KOPT-K1 (cell line): ENCODE measurements at regions not wholly inside any gene's neighbourhood (a gene's known extent, or its start where the extent isn't known, plus 50 kb on each side); places are given as distances from the start of the nearest gene placed in this dataset.
A peak's percentile ranks its signal among the peaks of the same experiment; 100 is the strongest.

ENCODE experiments used
- H3K27ac ChIP-seq: fragments of 200-600 bp; sonication (generic); 2 replicates; pipeline ENCODE4 v1.5.1; 2016; ENCODE audit warnings: antibody characterized with exemption, mild to moderate bottlenecking, low read depth, low read length; ENCODE audit not compliant: poor library complexity, severe bottlenecking
- H3K36me3 ChIP-seq: fragments of 200-600 bp; sonication (generic); 2 replicates; pipeline ENCODE4 v1.5.1; 2017; ENCODE audit warnings: antibody characterized with exemption, mild to moderate bottlenecking, low read length, moderate library complexity; ENCODE audit not compliant: insufficient read depth
- H3K9me3 ChIP-seq: fragments of 200-600 bp; sonication (generic); 2 replicates; pipeline ENCODE4 v1.5.1; 2017; ENCODE audit warnings: antibody characterized with exemption, low read length, mild to moderate bottlenecking; ENCODE audit not compliant: insufficient read depth, poor library complexity, severe bottlenecking

- H3K27ac ChIP-seq: no peak overlapping the region
- H3K36me3 ChIP-seq: no peaks in the 10 kb centered on the region
- no peaks in the 10 kb centered on the region for H3K9me3 ChIP-seq
These were observed 545.1 kb upstream of the GJE1 start for GRCh38 chr6:141587482-141588266.

- no peaks in the 10 kb centered on the region for H3K9me3 ChIP-seq
- H3K27ac ChIP-seq: no peak overlapping the region
- no peaks in the 10 kb centered on the region for H3K36me3 ChIP-seq
These were observed 551.7 kb upstream of the GJE1 start for GRCh38 chr6:141580988-141581552.

- Histone ChIP-seq H3K9me3 (no peaks in the 10 kb centered on the region), H3K27ac (no peak overlapping the region), H3K36me3 (no peaks in the 10 kb centered on the region)
These were observed 552.6 kb upstream of the GJE1 start for GRCh38 chr6:141580131-141580530.

- Histone ChIP-seq H3K9me3 (no peaks in the 10 kb centered on the region), H3K36me3 (no peaks in the 10 kb centered on the region), H3K27ac (no peak overlapping the region)
These were observed 556.0 kb upstream of the GJE1 start for GRCh38 chr6:141576751-141577150.

- no peaks in the 10 kb centered on the region for H3K9me3 ChIP-seq
- no peaks in the 10 kb centered on the region for H3K36me3 ChIP-seq
- H3K27ac ChIP-seq: peak overlapping the region; percentile 47
These were observed 569.6 kb upstream of the GJE1 start for GRCh38 chr6:141562851-141563763.

- peak overlapping the region; percentile 47 for H3K27ac ChIP-seq
- no peaks in the 10 kb centered on the region for H3K36me3 ChIP-seq
- no peaks in the 10 kb centered on the region for H3K9me3 ChIP-seq
These were observed 570.4 kb upstream of the GJE1 start for GRCh38 chr6:141562186-141562811.

- Histone ChIP-seq H3K9me3 (no peaks in the 10 kb centered on the region), H3K27ac (no peak overlapping the region)
These were observed 571.6 kb upstream of the GJE1 start for GRCh38 chr6:141561154-141561553.

GRCh38 chr6:141552463-141552862 lies 580.3 kb upstream of the GJE1 start:
- H3K27ac ChIP-seq: no peak overlapping the region
- H3K36me3 ChIP-seq: no peaks in the 10 kb centered on the region
- H3K9me3 ChIP-seq: no peaks in the 10 kb centered on the region

More at GRCh38 chr6:141561154-141561553, 571.6 kb upstream of the GJE1 start:
- no peaks in the 10 kb centered on the region for H3K36me3 ChIP-seq

GRCh38 chr6:141552031-141552430 lies 580.7 kb upstream of the GJE1 start:
- no peak overlapping the region for H3K27ac ChIP-seq
- no peaks in the 10 kb centered on the region for H3K9me3 ChIP-seq
- no peaks in the 10 kb centered on the region for H3K36me3 ChIP-seq

- Histone ChIP-seq H3K9me3 (no peaks in the 10 kb centered on the region), H3K36me3 (no peaks in the 10 kb centered on the region), H3K27ac (no peak overlapping the region)
These were observed 581.4 kb upstream of the GJE1 start for GRCh38 chr6:141551318-141551717.

GRCh38 chr6:141550471-141550870 lies 582.3 kb upstream of the GJE1 start:
- Histone ChIP-seq H3K27ac (no peak overlapping the region), H3K9me3 (no peaks in the 10 kb centered on the region), H3K36me3 (no peaks in the 10 kb centered on the region)

GRCh38 chr6:141548966-141549365 lies 583.8 kb upstream of the GJE1 start:
- H3K27ac ChIP-seq: no peak overlapping the region
- H3K9me3 ChIP-seq: no peaks in the 10 kb centered on the region
- no peaks in the 10 kb centered on the region for H3K36me3 ChIP-seq

- Histone ChIP-seq H3K9me3 (no peaks in the 10 kb centered on the region), H3K36me3 (no peaks in the 10 kb centered on the region), H3K27ac (no peak overlapping the region)
These were observed 591.0 kb upstream of the GJE1 start for GRCh38 chr6:141541581-141542324.

- no peaks in the 10 kb centered on the region for H3K36me3 ChIP-seq
- H3K27ac ChIP-seq: no peak overlapping the region
- H3K9me3 ChIP-seq: no peaks in the 10 kb centered on the region
These were observed 592.5 kb upstream of the GJE1 start for GRCh38 chr6:141540207-141540606.
